ENCODE measurements at regions not wholly inside any gene's neighbourhood (a gene's known extent, or its start where the extent isn't known, plus 50 kb on each side); places are given as distances from the start of the nearest gene placed in this dataset.

DNA sequence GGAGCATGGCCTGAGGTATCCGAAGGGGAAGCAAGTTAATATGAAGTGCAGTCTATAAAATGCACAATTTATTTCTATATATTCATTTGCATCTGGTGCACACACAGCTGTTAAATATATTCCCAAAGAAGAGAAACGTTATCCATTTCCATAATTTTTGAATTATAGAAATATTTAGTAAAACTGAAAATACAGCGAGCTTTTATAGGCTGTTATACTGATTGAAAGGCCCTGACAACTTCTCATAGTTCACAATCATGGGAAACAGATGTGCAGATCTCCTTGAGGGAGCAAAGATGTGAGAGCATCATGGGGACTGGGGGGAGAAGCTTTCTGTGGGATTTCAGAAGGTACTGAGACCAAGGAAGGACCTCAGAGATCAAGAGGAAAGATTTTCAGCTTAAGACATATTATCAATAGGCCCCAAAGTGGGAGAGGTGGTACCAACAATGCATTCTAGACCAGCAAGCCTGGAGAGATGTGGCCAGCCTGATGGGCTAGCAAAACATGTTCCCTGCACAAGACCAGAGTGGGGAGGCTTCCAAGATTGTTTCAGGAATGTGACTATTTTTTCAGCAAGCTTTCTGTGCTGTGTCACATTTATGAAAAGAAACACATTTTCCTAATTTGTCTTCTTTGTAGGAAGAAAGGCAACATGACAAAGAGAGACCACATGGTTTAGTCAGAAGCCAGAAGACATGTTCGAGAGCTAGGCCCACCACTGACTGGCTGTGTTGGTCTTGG, 256.0 kb upstream of the SFRP2 start:
- Histone ChIP-seq H3K9ac (ENCODE audit: low read length) (no peak overlapping the region), H4K20me1 (ENCODE audit: insufficient read depth, low read length) (no peaks in the 10 kb centered on the region), H2AFZ (ENCODE audit: low read depth, low read length) (no peak overlapping the region), H3K27me3 (ENCODE audit: insufficient read depth, low read length) (no peaks in the 10 kb centered on the region), H3K27ac (ENCODE audit: low read depth, low read length) (no peak overlapping the region), H3K79me2 (ENCODE audit: insufficient read depth, low read length) (no peaks in the 10 kb centered on the region), H3K4me1 (ENCODE audit: insufficient read depth, low read length) (no peaks in the 10 kb centered on the region), H3K4me3 (ENCODE audit: insufficient read depth, low read depth, low read length) (no peak overlapping the region), H3K36me3 (ENCODE audit: insufficient read depth, low read length) (no peaks in the 10 kb centered on the region), H3K4me2 (ENCODE audit: low read length) (no peak overlapping the region), H3K9me3 (ENCODE audit: insufficient read depth, low read depth, low read length) (no peaks in the 10 kb centered on the region)
- peaks cover 3% of the 10 kb centered on the region for H3K27me3 Mint-ChIP-seq (ENCODE audit: low read depth, unreplicated experiment)
- H3K27ac Mint-ChIP-seq (ENCODE audit: unreplicated experiment): no peak overlapping the region
- FAIRE-seq (no peak), DNase-seq (ENCODE audit: low read depth) (no peak)
- no peak for TF ChIP-seq EZH2 (IDR thresholded peaks at IDR 0.05; ENCODE audit: insufficient read depth, low read length)
- TF ChIP-seq, protein P1, sequence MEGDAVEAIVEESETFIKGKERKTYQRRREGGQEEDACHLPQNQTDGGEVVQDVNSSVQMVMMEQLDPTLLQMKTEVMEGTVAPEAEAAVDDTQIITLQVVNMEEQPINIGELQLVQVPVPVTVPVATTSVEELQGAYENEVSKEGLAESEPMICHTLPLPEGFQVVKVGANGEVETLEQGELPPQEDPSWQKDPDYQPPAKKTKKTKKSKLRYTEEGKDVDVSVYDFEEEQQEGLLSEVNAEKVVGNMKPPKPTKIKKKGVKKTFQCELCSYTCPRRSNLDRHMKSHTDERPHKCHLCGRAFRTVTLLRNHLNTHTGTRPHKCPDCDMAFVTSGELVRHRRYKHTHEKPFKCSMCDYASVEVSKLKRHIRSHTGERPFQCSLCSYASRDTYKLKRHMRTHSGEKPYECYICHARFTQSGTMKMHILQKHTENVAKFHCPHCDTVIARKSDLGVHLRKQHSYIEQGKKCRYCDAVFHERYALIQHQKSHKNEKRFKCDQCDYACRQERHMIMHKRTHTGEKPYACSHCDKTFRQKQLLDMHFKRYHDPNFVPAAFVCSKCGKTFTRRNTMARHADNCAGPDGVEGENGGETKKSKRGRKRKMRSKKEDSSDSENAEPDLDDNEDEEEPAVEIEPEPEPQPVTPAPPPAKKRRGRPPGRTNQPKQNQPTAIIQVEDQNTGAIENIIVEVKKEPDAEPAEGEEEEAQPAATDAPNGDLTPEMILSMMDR (IDR thresholded peaks at IDR 0.05; ENCODE audit: insufficient read depth, low read depth, low read length): no peak
- H3K4me1 Mint-ChIP-seq (ENCODE audit: low read depth, unreplicated experiment): peaks cover 9% of the 10 kb centered on the region
- H3K4me3 Mint-ChIP-seq (ENCODE audit: unreplicated experiment): peak overlapping the region; percentile 15
- H3K9me3 Mint-ChIP-seq (ENCODE audit: unreplicated experiment): peaks cover 6% of the 10 kb centered on the region
- H3K36me3 Mint-ChIP-seq (ENCODE audit: low read depth, unreplicated experiment): no peaks in the 10 kb centered on the region

DNA sequence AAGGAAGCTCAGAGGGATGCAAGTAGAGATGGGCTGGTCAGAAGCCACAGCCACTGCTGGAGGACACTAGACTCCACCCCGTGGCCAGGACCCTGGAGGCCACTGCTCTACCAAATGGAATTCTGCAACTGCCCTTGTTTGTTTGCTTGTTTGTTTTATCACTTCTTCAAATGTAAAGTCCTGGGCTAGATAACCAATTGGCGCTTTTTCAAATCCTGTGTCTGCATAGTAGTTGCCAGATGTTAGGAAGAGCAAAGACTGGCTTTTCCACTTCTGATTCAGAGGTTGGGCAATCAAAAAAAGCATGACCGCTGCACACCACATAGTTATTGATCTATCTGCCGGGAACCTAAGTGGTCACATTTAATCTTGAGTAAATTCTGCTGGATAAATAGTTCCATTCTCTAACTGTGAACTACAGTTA, 255.2 kb upstream of the SFRP2 start:
- Histone ChIP-seq H3K9me3 (ENCODE audit: insufficient read depth, low read depth, low read length) (no peaks in the 10 kb centered on the region), H3K79me2 (ENCODE audit: insufficient read depth, low read length) (no peaks in the 10 kb centered on the region), H4K20me1 (ENCODE audit: insufficient read depth, low read length) (no peaks in the 10 kb centered on the region), H2AFZ (ENCODE audit: low read depth, low read length) (no peak overlapping the region), H3K4me2 (ENCODE audit: low read length) (no peak overlapping the region), H3K36me3 (ENCODE audit: insufficient read depth, low read length) (no peaks in the 10 kb centered on the region), H3K4me3 (ENCODE audit: insufficient read depth, low read depth, low read length) (no peak overlapping the region), H3K4me1 (ENCODE audit: insufficient read depth, low read length) (no peaks in the 10 kb centered on the region), H3K27ac (ENCODE audit: low read depth, low read length) (no peak overlapping the region), H3K27me3 (ENCODE audit: insufficient read depth, low read length) (no peaks in the 10 kb centered on the region), H3K9ac (ENCODE audit: low read length) (no peak overlapping the region)
- no peak overlapping the region for H3K27ac Mint-ChIP-seq (ENCODE audit: unreplicated experiment)
- no peak for FAIRE-seq
- peaks cover 3% of the 10 kb centered on the region for H3K27me3 Mint-ChIP-seq (ENCODE audit: low read depth, unreplicated experiment)
- no peak overlapping the region for H3K4me3 Mint-ChIP-seq (ENCODE audit: unreplicated experiment)
- no peaks in the 10 kb centered on the region for H3K36me3 Mint-ChIP-seq (ENCODE audit: low read depth, unreplicated experiment)
- DNase-seq (ENCODE audit: low read depth): no peak
- H3K9me3 Mint-ChIP-seq (ENCODE audit: unreplicated experiment): peaks cover 6% of the 10 kb centered on the region
- TF ChIP-seq, protein P1 (IDR thresholded peaks at IDR 0.05; ENCODE audit: insufficient read depth, low read depth, low read length): no peak
- TF ChIP-seq EZH2 (IDR thresholded peaks at IDR 0.05; ENCODE audit: insufficient read depth, low read length): no peak
- peaks cover 2% of the 10 kb centered on the region for H3K4me1 Mint-ChIP-seq (ENCODE audit: low read depth, unreplicated experiment)

DNA sequence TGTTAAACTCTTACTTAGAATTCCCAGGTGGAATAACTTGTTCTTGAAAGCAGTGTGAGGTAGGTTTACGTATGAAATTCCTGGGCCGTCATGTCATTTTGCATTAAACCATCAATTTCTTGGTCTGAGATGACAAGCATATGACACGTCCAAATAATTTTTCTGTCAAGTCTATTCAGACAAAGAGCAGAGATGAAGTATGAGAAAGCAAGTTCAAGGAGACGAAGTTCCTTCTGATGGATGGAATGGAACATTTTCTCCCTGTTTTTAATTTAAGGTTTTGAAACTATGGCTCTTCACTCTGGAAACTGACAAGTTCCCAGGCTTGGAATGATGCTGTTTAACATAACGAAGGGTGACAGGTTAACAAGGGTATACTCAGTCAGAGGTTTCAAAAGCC, 252.8 kb upstream of the SFRP2 start:
- no peak overlapping the region for H3K27ac Mint-ChIP-seq (ENCODE audit: unreplicated experiment)
- TF ChIP-seq, protein P1 (IDR thresholded peaks at IDR 0.05; ENCODE audit: insufficient read depth, low read depth, low read length): no peak
- TF ChIP-seq EZH2 (IDR thresholded peaks at IDR 0.05; ENCODE audit: insufficient read depth, low read length): no peak
- H3K4me3 Mint-ChIP-seq (ENCODE audit: unreplicated experiment): no peak overlapping the region

More for the DNA sequence above, 252.8 kb upstream of the SFRP2 start:
- no peaks in the 10 kb centered on the region for H3K36me3 Mint-ChIP-seq (ENCODE audit: low read depth, unreplicated experiment)
- Histone ChIP-seq H3K4me3 (ENCODE audit: insufficient read depth, low read depth, low read length) (no peak overlapping the region), H3K36me3 (ENCODE audit: insufficient read depth, low read length) (no peaks in the 10 kb centered on the region), H4K20me1 (ENCODE audit: insufficient read depth, low read length) (no peaks in the 10 kb centered on the region), H2AFZ (ENCODE audit: low read depth, low read length) (no peak overlapping the region), H3K27me3 (ENCODE audit: insufficient read depth, low read length) (no peaks in the 10 kb centered on the region), H3K79me2 (ENCODE audit: insufficient read depth, low read length) (no peaks in the 10 kb centered on the region), H3K4me1 (ENCODE audit: insufficient read depth, low read length) (no peaks in the 10 kb centered on the region), H3K9ac (ENCODE audit: low read length) (no peak overlapping the region), H3K27ac (ENCODE audit: low read depth, low read length) (no peak overlapping the region), H3K9me3 (ENCODE audit: insufficient read depth, low read depth, low read length) (no peaks in the 10 kb centered on the region), H3K4me2 (ENCODE audit: low read length) (no peak overlapping the region)
- FAIRE-seq (no peak), DNase-seq (ENCODE audit: low read depth) (no peak)
- peaks cover 2% of the 10 kb centered on the region for H3K9me3 Mint-ChIP-seq (ENCODE audit: unreplicated experiment)
- H3K27me3 Mint-ChIP-seq (ENCODE audit: low read depth, unreplicated experiment): peaks cover 7% of the 10 kb centered on the region
- H3K4me1 Mint-ChIP-seq (ENCODE audit: low read depth, unreplicated experiment): no peaks in the 10 kb centered on the region
